ENCODE measurements at regions not wholly inside any gene's neighbourhood (a gene's known extent, or its start where the extent isn't known, plus 50 kb on each side); places are given as distances from the start of the nearest gene placed in this dataset.

- no peak for ATAC-seq
- H3K79me2 ChIP-seq (ENCODE audit: control insufficient read depth, insufficient read depth, low read length): no peaks in the 10 kb centered on the region
- H3K4me2 ChIP-seq (ENCODE audit: control insufficient read depth, insufficient read depth): no peak overlapping the region
- no peak overlapping the region for H3K4me3 ChIP-seq
- no peaks in the 10 kb centered on the region for H4K20me1 ChIP-seq (ENCODE audit: control insufficient read depth, insufficient read depth)
- RAD21 ChIA-PET (ENCODE audit: unreplicated experiment): no interaction called here
- in situ Hi-C loops (cut with MboI) (no loop called here), intact Hi-C loops (cut with micrococcal nuclease; ENCODE audit: unreplicated experiment) (no loop called here)
- no peak for FAIRE-seq
- TF ChIP-seq HCFC1 (IDR thresholded peaks at IDR 0.05; ENCODE audit: low read length): no peak
- no peak for TF ChIP-seq SKIL (IDR thresholded peaks at IDR 0.05; ENCODE audit: low read depth, poor library complexity, severe bottlenecking)
- TF ChIP-seq NRF1 (conservative IDR thresholded peaks at IDR 0.05; ENCODE audit: low read depth, low read length): no peak
- TF ChIP-seq KLF5 (IDR thresholded peaks at IDR 0.05; ENCODE audit: partially characterized antibody): no peak
- no peak for TF ChIP-seq RAD21 (IDR thresholded peaks at IDR 0.05; ENCODE audit: insufficient read depth, low read depth, low read length)
- no peak for TF ChIP-seq CBX5 (IDR thresholded peaks at IDR 0.05; ENCODE audit: low read depth)
- no peak for TF ChIP-seq POLR2AphosphoS5 (IDR thresholded peaks at IDR 0.05; ENCODE audit: low read length)
- TF ChIP-seq, protein P1, sequence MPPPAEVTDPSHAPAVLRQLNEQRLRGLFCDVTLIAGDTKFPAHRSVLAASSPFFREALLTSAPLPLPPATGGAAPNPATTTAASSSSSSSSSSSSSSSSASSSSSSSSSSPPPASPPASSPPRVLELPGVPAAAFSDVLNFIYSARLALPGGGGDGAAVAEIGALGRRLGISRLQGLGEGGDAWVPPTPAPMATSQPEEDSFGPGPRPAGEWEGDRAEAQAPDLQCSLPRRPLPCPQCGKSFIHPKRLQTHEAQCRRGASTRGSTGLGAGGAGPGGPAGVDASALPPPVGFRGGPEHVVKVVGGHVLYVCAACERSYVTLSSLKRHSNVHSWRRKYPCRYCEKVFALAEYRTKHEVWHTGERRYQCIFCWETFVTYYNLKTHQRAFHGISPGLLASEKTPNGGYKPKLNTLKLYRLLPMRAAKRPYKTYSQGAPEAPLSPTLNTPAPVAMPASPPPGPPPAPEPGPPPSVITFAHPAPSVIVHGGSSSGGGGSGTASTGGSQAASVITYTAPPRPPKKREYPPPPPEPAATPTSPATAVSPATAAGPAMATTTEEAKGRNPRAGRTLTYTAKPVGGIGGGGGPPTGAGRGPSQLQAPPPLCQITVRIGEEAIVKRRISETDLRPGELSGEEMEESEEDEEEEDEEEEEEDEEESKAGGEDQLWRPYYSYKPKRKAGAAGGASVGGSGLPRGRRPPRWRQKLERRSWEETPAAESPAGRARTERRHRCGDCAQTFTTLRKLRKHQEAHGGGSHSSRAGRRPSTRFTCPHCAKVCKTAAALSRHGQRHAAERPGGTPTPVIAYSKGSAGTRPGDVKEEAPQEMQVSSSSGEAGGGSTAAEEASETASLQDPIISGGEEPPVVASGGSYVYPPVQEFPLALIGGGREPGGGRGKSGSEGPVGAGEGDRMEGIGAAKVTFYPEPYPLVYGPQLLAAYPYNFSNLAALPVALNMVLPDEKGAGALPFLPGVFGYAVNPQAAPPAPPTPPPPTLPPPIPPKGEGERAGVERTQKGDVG (CRISPR knock-in tag; IDR thresholded peaks at IDR 0.05): no peak
- TF ChIP-seq NR2F1 (conservative IDR thresholded peaks at IDR 0.05): no peak
- TF ChIP-seq BACH1 (IDR thresholded peaks at IDR 0.05; ENCODE audit: borderline replicate concordance): no peak
- DNase-seq (ENCODE audit: low read depth, low spot score): no peak
- H3K27me3 ChIP-seq (replicated peaks in 1 of 2; ENCODE audit: control insufficient read depth in 2 of 2, insufficient read depth in 2 of 2, low read length in 1 of 2): no peaks in the 10 kb centered on the region
- no peak overlapping the region for H3K27ac ChIP-seq (ENCODE audit: control insufficient read depth, insufficient read depth)
- H3K9ac ChIP-seq (ENCODE audit: control insufficient read depth, insufficient read depth, low read length): no peak overlapping the region
- SMC1A ChIA-PET (ENCODE audit: uncharacterized antibody, unreplicated experiment): interaction anchor here (0.7 kb wide), 1 partner anchor 1371 kb away, joined by 3 read pairs; no protein-coding TSS in a partner anchor
- CTCF ChIA-PET: no interaction called here
- no peak overlapping the region for H2AFZ ChIP-seq (ENCODE audit: control insufficient read depth, low read depth, low read length)
- no peaks in the 10 kb centered on the region for H3K36me3 ChIP-seq (ENCODE audit: control insufficient read depth in 2 of 2, insufficient read depth in 2 of 2, low read length in 1 of 2)
- no TSS peak for BruUV-seq (replicated peaks)
- POLR2A ChIA-PET: no interaction called here
- no peaks in the 10 kb centered on the region for H3K4me1 ChIP-seq (ENCODE audit: control insufficient read depth, insufficient read depth, low read length)
- no peaks in the 10 kb centered on the region for H3K9me3 ChIP-seq (replicated peaks; ENCODE audit: control insufficient read depth, insufficient read depth, low read length)
These were observed 421.2 kb upstream of the LMCD1 start for GRCh38 chr3:8080464-8080863.
